Transverse colon (tissue), 4 donors: ENCODE measurements at regions not wholly inside any gene's neighbourhood (a gene's known extent, or its start where the extent isn't known, plus 50 kb on each side); places are given as distances from the start of the nearest gene placed in this dataset.

Experiments used
- DNase-seq: peaks from one replicate; pipeline ENCODE4 v3.0.0-alpha.2; 2019
- H3K27ac ChIP-seq, 4 donors: fragments of 200-600 bp; sonication (generic); 2 replicates each; pipeline ENCODE4 v1.5.1; 2016 to 2018; ENCODE audit warnings: inconsistent platforms in 4 of 4
- H3K27me3 ChIP-seq: fragments of 200-600 bp; sonication (generic); 2 replicates; pipeline ENCODE4 v1.5.1; 2017; ENCODE audit warnings: inconsistent platforms
- H3K36me3 ChIP-seq, 4 donors: fragments of 200-600 bp; sonication (generic); 2 replicates each; pipeline ENCODE4 v1.5.1; 2017 to 2019; ENCODE audit warnings: inconsistent platforms in 4 of 4
- H3K4me1 ChIP-seq, 4 donors: fragments of 200-600 bp; sonication (generic); 2 replicates each; pipeline ENCODE4 v1.5.1; 2017 to 2020; ENCODE audit warnings: inconsistent platforms in 4 of 4
- H3K4me3 ChIP-seq, 4 donors: fragments of 200-600 bp; sonication (generic); 1 replicate in 1 of 4; 2 replicates in 3 of 4; pipeline versions ENCODE4 v1.5.1 to v1.6.1; 2017 to 2019; ENCODE audit warnings: inconsistent platforms in 4 of 4
- H3K9me3 ChIP-seq, 2 donors: fragments of 200-600 bp; sonication (generic); 2 replicates each; pipeline ENCODE4 v1.5.1; 2017 to 2019; ENCODE audit warnings: inconsistent platforms in 2 of 2
- CTCF ChIP-seq, 5 experiments: fragments of 200-600 bp in 3 of 5; fragments of 450-650 bp in 2 of 5; sonication (generic) in 3 of 5; IDR thresholded peaks; 1 replicate in 2 of 5; 2 replicates in 3 of 5; pipeline ENCODE4 v1.5.1; 2016 to 2017; ENCODE audit warnings: antibody characterized with exemption in 5 of 5, inconsistent platforms in 3 of 5, mild to moderate bottlenecking in 2 of 5, moderate library complexity in 1 of 5
- EP300 ChIP-seq: sonication (generic); formaldehyde crosslinking; IDR thresholded peaks from one replicate; pipeline ENCODE4 v1.6.1; 2017; ENCODE audit warnings: antibody characterized with exemption, low read depth
- POLR2A ChIP-seq: fragments of 450-650 bp; IDR thresholded peaks from one replicate; pipeline ENCODE4 v1.6.1; 2016; ENCODE audit warnings: antibody characterized with exemption, mild to moderate bottlenecking, moderate library complexity
- POLR2AphosphoS5 ChIP-seq, 3 donors: sonication (generic); formaldehyde crosslinking; IDR thresholded peaks; one replicate each; pipeline ENCODE4 v1.6.1; 2016; ENCODE audit warnings: antibody characterized with exemption in 3 of 3
- WGBS, 2 donors: methylation state at CpG; one replicate each; pipeline ENCODE4 v1.1.5; 2018; ENCODE audit warnings: low coverage in 1 of 2; 5-methylcytosine and 5-hydroxymethylcytosine counted together
- in situ Hi-C, 4 donors: fragments of 200-750 bp; cut with MboI; loops; one replicate each; pipeline versions ENCODE4 v1.15.0 to v1.15.1; 2017; ENCODE audit warnings: low sequenced_read_pairs in 3 of 4, low pct_ligation_motif_present in 1 of 4, low pct_unique_long_range_greater_than_20kb in 1 of 4
- intact Hi-C: fragments of 100-400 bp; cut with DNase I; formaldehyde crosslinking; loops from one replicate; pipeline ENCODE4 v1.15.1; 2023; ENCODE audit warnings: low total_unique reads

DNA sequence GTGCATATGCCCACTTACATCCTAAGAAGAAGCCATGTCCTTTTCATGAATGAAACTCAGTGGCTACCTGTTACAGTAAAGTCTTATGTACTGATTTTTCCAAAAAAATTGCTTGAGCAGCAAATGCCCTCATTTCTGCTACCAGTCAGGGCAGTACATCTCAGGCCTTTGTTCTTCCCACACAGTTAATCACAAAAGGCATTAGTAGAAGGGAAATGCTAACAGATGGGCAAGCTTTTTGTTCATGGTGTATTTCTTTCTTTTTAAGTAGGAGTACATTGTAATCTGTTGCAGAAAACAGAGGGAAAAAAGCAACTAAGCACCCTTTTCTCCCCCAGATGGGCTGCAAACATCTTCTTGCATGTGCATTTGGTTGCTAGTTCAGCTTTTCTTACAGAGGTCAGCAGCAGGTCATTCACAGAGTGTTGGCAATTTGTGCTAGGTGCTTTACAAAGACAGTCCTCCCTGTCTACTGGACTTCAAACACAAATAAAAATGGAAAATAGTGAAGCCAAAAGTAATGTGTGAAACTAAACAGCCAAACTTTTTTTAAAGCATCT is 373.4 kb downstream of the PRDM5 start:
- no peaks in the 10 kb centered on the region for H3K27me3 ChIP-seq
- H3K9me3 ChIP-seq, result no peaks in the 10 kb centered on the region
- H3K4me3 ChIP-seq, result no peak overlapping the region
- intact Hi-C loops, result no loop called here
- H3K4me1 ChIP-seq, result no peaks in the 10 kb centered on the region
- H3K36me3 ChIP-seq, result no peaks in the 10 kb centered on the region
- H3K27ac ChIP-seq, result no peak overlapping the region
- no peak for DNase-seq
- TF ChIP-seq POLR2AphosphoS5 (IDR thresholded peaks at IDR 0.05) (no peak), POLR2A (no peak)
- in situ Hi-C loops, result no loop called here

GRCh38 chr4:120545391-120545790 is 377.1 kb downstream of the PRDM5 start:
- Histone ChIP-seq H3K27me3 (no peaks in the 10 kb centered on the region), H3K4me3 (no peak overlapping the region), H3K36me3 (no peaks in the 10 kb centered on the region), H3K27ac (no peak overlapping the region), H3K9me3 (no peaks in the 10 kb centered on the region), H3K4me1 (no peaks in the 10 kb centered on the region)
- in situ Hi-C loops, result no loop called here
- TF ChIP-seq POLR2AphosphoS5 (IDR thresholded peaks at IDR 0.05), result no peak
- TF ChIP-seq CTCF (IDR thresholded peaks at IDR 0.05), result no peak
- no peak for TF ChIP-seq EP300
- 69 to 82% methylated on average over 3 of the region's 3 CpGs for WGBS, 2 donors
- no peak for DNase-seq
- intact Hi-C loops, result no loop called here

DNA sequence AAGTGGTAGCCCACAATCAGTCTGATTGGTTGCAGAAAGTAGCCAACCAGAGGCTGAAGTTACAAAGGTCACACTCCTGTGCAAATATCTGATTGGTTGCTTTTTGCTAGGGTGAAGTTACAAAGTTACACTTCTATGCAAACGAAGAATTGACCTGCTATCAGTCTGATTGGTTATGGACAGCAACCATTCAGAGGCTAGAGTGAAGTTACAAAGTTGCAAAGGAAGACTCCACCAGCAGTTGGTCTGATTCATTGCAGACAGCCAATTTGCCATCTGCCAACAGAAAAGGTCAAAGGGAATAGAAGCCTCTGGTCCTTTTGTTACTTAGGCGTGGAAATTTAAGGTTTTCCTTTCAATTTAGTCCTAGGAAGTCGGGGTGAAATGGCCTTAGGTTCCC is 377.7 kb downstream of the PRDM5 start:
- Histone ChIP-seq H3K36me3 (no peaks in the 10 kb centered on the region), H3K4me1 (no peaks in the 10 kb centered on the region), H3K4me3 (no peak overlapping the region), H3K27me3 (no peaks in the 10 kb centered on the region), H3K9me3 (no peaks in the 10 kb centered on the region), H3K27ac (no peak overlapping the region)
- in situ Hi-C loops, result no loop called here
- DNase-seq, result no peak
- intact Hi-C loops, result no loop called here
- 52 to 64% methylated on average over 2 to 3 of the region's 3 CpGs for WGBS, 2 donors
- TF ChIP-seq POLR2AphosphoS5 (IDR thresholded peaks at IDR 0.05), result no peak

DNA sequence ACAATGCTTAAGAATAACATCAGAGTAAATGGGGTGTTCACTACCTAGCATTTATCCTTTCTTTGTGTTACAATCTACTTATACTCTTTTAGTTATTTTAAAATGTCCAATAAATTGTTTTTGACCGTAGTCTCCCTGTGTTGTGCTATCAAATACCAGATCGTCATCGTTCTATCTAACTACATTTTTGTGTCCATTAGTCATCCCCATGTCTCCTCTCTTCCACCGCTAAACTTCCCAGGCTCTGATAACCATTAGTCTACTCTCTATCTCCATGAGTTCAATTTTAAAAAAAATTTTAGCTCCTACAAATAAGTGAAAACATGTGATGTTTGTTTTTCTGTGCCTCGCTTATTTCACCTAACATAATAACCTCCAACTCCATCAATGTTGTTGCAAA is 381.9 kb downstream of the PRDM5 start:
- no peak for DNase-seq
- H3K36me3 ChIP-seq, result no peaks in the 10 kb centered on the region
- no peak for TF ChIP-seq CTCF (IDR thresholded peaks at IDR 0.05)
- TF ChIP-seq EP300, result no peak
- TF ChIP-seq POLR2A, result no peak
- no peak for TF ChIP-seq POLR2AphosphoS5 (IDR thresholded peaks at IDR 0.05)
- in situ Hi-C loops (no loop called here), intact Hi-C loops (no loop called here)
- H3K27me3 ChIP-seq, result no peaks in the 10 kb centered on the region
- no peak overlapping the region for H3K27ac ChIP-seq
- no peaks in the 10 kb centered on the region for H3K4me1 ChIP-seq
- no peaks in the 10 kb centered on the region for H3K9me3 ChIP-seq
- H3K4me3 ChIP-seq, result no peak overlapping the region
- 85 to 86% methylated on average over 5 of the region's 5 CpGs for WGBS, 2 donors

- Histone ChIP-seq H3K27me3 (no peaks in the 10 kb centered on the region), H3K9me3 (no peaks in the 10 kb centered on the region), H3K4me3 (no peak overlapping the region), H3K36me3 (no peaks in the 10 kb centered on the region), H3K4me1 (no peaks in the 10 kb centered on the region), H3K27ac (no peak overlapping the region)
- 84 to 94% methylated on average over 4 of the region's 4 CpGs for WGBS, 2 donors
- no peak for TF ChIP-seq POLR2AphosphoS5 (IDR thresholded peaks at IDR 0.05)
- TF ChIP-seq CTCF (IDR thresholded peaks at IDR 0.05), result no peak
- TF ChIP-seq POLR2A, result no peak
- TF ChIP-seq EP300, result no peak
- DNase-seq, result no peak
- intact Hi-C loops, result no loop called here
- in situ Hi-C loops, result no loop called here
Measured at GRCh38 chr4:120536884-120537283, 385.6 kb downstream of the PRDM5 start.
